ENCODE measurements at regions not wholly inside any gene's neighbourhood (a gene's known extent, or its start where the extent isn't known, plus 50 kb on each side); places are given as distances from the start of the nearest gene placed in this dataset.

GRCh38 chr22:49396817-49397216, 430.9 kb downstream of the BRD1 start:
- no peak for TF ChIP-seq POLR2A (IDR thresholded peaks at IDR 0.05; ENCODE audit: low read depth, low read length)
- no peak for TF ChIP-seq POLR2AphosphoS5 (IDR thresholded peaks at IDR 0.05; ENCODE audit: low read depth, low read length)

Data from GM12891 (cell line).